ENCODE measurements at regions not wholly inside any gene's neighbourhood (a gene's known extent, or its start where the extent isn't known, plus 50 kb on each side); places are given as distances from the start of the nearest gene placed in this dataset.
"Not testable (repeated sequence)": the region's sequence is repeated elsewhere in the genome, so short reads cannot be mapped to it uniquely, and the experiment has no call there.

- POLR2A ChIA-PET; H3K9me1 ChIP-seq (replicated peaks; ENCODE audit: control insufficient read depth, extremely low read depth, insufficient read depth, low read length); intact Hi-C loops (cut with micrococcal nuclease); H4K20me1 ChIP-seq (replicated peaks; ENCODE audit: control insufficient read depth, extremely low read depth, insufficient read depth, low read length); DNase-seq (ENCODE audit: low read depth, low spot score); H3K4me3 ChIP-seq (replicated peaks in 1 of 3; ENCODE audit: insufficient read depth in 1 of 3, low read depth in 1 of 3, low read length in 3 of 3); H3K4me1 ChIP-seq (ENCODE audit: control insufficient read depth, extremely low read depth, insufficient read depth, low read length); CTCF ChIA-PET; H3K4me2 ChIP-seq (ENCODE audit: insufficient read depth, low read length); H3K79me2 ChIP-seq (ENCODE audit: control insufficient read depth, insufficient read depth, low read length); H2AFZ ChIP-seq (ENCODE audit: low read depth, low read length); H3K9ac ChIP-seq (replicated peaks; ENCODE audit: extremely low read depth, insufficient read depth, low read length); H3K36me3 ChIP-seq (ENCODE audit: control insufficient read depth in 2 of 2, extremely low read depth in 1 of 2, insufficient read depth in 2 of 2, low read length in 2 of 2); BruUV-seq (replicated peaks); H3K27me3 ChIP-seq (ENCODE audit: control insufficient read depth in 2 of 2, insufficient read depth in 2 of 2, low read length in 2 of 2); H3K9me3 ChIP-seq (replicated peaks; ENCODE audit: control insufficient read depth, insufficient read depth, low read length); dilution Hi-C loops (cut with MboI; ENCODE audit: extremely low pct_ligation_motif_present, low sequenced_read_pairs); H3K27ac ChIP-seq (ENCODE audit: insufficient read depth, low read depth, low read length); FAIRE-seq: not testable (repeated sequence)
Measured at GRCh38 chr9:38927970-38928369, 208.0 kb upstream of the FAM240B start.

DNA sequence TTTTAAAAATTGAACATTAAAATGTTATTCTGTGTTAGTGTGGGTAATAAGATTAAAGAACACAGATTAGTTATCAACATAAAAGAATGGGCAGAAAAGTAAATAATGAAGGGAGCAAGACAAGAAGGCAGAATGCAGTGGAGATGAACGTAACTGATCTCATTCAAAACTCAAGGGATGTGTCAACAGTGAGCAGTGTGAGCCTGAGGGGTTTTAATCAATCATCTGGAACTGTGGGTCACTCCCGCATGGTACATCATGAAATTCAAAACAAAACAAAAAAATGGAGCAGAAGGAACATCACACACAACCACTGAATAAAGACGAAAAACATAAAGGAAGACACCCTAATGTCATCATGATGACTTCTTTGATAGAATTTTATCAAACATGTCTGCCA, 206.6 kb upstream of the FAM240B start:
- FAIRE-seq; BruUV-seq (replicated peaks); POLR2A ChIA-PET; H3K4me3 ChIP-seq (replicated peaks in 1 of 3; ENCODE audit: insufficient read depth in 1 of 3, low read depth in 1 of 3, low read length in 3 of 3); DNase-seq (ENCODE audit: low read depth, low spot score); H3K36me3 ChIP-seq (ENCODE audit: control insufficient read depth in 2 of 2, extremely low read depth in 1 of 2, insufficient read depth in 2 of 2, low read length in 2 of 2); CTCF ChIA-PET; H3K9ac ChIP-seq (replicated peaks; ENCODE audit: extremely low read depth, insufficient read depth, low read length); H3K9me3 ChIP-seq (replicated peaks; ENCODE audit: control insufficient read depth, insufficient read depth, low read length); H2AFZ ChIP-seq (ENCODE audit: low read depth, low read length); H3K4me1 ChIP-seq (ENCODE audit: control insufficient read depth, extremely low read depth, insufficient read depth, low read length); H3K27ac ChIP-seq (ENCODE audit: insufficient read depth, low read depth, low read length); H3K9me1 ChIP-seq (replicated peaks; ENCODE audit: control insufficient read depth, extremely low read depth, insufficient read depth, low read length); H3K4me2 ChIP-seq (ENCODE audit: insufficient read depth, low read length); H4K20me1 ChIP-seq (replicated peaks; ENCODE audit: control insufficient read depth, extremely low read depth, insufficient read depth, low read length); dilution Hi-C loops (cut with MboI; ENCODE audit: extremely low pct_ligation_motif_present, low sequenced_read_pairs); intact Hi-C loops (cut with micrococcal nuclease); H3K27me3 ChIP-seq (ENCODE audit: control insufficient read depth in 2 of 2, insufficient read depth in 2 of 2, low read length in 2 of 2); H3K79me2 ChIP-seq (ENCODE audit: control insufficient read depth, insufficient read depth, low read length): not testable (repeated sequence)

GRCh38 chr9:38921253-38921652, 201.3 kb upstream of the FAM240B start:
- intact Hi-C loops (cut with micrococcal nuclease); dilution Hi-C loops (cut with MboI; ENCODE audit: extremely low pct_ligation_motif_present, low sequenced_read_pairs); H3K4me1 ChIP-seq (ENCODE audit: control insufficient read depth, extremely low read depth, insufficient read depth, low read length); H3K27me3 ChIP-seq (ENCODE audit: control insufficient read depth in 2 of 2, insufficient read depth in 2 of 2, low read length in 2 of 2); H3K9me3 ChIP-seq (replicated peaks; ENCODE audit: control insufficient read depth, insufficient read depth, low read length); CTCF ChIA-PET; BruUV-seq (replicated peaks); H2AFZ ChIP-seq (ENCODE audit: low read depth, low read length); POLR2A ChIA-PET; H3K36me3 ChIP-seq (ENCODE audit: control insufficient read depth in 2 of 2, extremely low read depth in 1 of 2, insufficient read depth in 2 of 2, low read length in 2 of 2); H3K79me2 ChIP-seq (ENCODE audit: control insufficient read depth, insufficient read depth, low read length); DNase-seq (ENCODE audit: low read depth, low spot score); FAIRE-seq; H3K4me3 ChIP-seq (replicated peaks in 1 of 3; ENCODE audit: insufficient read depth in 1 of 3, low read depth in 1 of 3, low read length in 3 of 3); H3K9me1 ChIP-seq (replicated peaks; ENCODE audit: control insufficient read depth, extremely low read depth, insufficient read depth, low read length); H3K27ac ChIP-seq (ENCODE audit: insufficient read depth, low read depth, low read length); H3K9ac ChIP-seq (replicated peaks; ENCODE audit: extremely low read depth, insufficient read depth, low read length); H3K4me2 ChIP-seq (ENCODE audit: insufficient read depth, low read length); H4K20me1 ChIP-seq (replicated peaks; ENCODE audit: control insufficient read depth, extremely low read depth, insufficient read depth, low read length): not testable (repeated sequence)

DNA sequence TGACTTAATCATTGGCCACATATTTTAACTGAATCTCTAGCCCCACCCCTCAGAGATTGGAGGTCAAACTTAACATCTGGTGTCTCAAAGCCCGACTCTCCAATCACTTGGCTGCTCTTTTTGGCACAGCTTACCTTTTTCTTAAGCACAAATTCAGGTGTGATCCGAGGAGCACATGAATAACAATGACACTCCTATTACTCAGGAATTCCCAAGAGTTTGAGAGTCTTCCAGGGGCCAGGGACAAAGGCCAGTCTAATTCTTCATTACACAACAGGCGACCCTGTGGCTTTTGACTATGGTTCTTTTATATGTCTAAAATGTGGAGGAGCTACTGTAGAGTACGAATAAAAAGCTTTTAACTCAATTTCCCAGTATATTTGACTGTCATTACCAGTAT, 190.7 kb upstream of the FAM240B start:
- H3K36me3 ChIP-seq (ENCODE audit: control insufficient read depth in 2 of 2, extremely low read depth in 1 of 2, insufficient read depth in 2 of 2, low read length in 2 of 2); FAIRE-seq; H3K9ac ChIP-seq (replicated peaks; ENCODE audit: extremely low read depth, insufficient read depth, low read length); H3K9me3 ChIP-seq (replicated peaks; ENCODE audit: control insufficient read depth, insufficient read depth, low read length); H3K27me3 ChIP-seq (ENCODE audit: control insufficient read depth in 2 of 2, insufficient read depth in 2 of 2, low read length in 2 of 2); CTCF ChIA-PET; H3K4me1 ChIP-seq (ENCODE audit: control insufficient read depth, extremely low read depth, insufficient read depth, low read length); H3K9me1 ChIP-seq (replicated peaks; ENCODE audit: control insufficient read depth, extremely low read depth, insufficient read depth, low read length); H2AFZ ChIP-seq (ENCODE audit: low read depth, low read length); BruUV-seq (replicated peaks); H3K79me2 ChIP-seq (ENCODE audit: control insufficient read depth, insufficient read depth, low read length); dilution Hi-C loops (cut with MboI; ENCODE audit: extremely low pct_ligation_motif_present, low sequenced_read_pairs); H3K4me2 ChIP-seq (ENCODE audit: insufficient read depth, low read length); H4K20me1 ChIP-seq (replicated peaks; ENCODE audit: control insufficient read depth, extremely low read depth, insufficient read depth, low read length); H3K27ac ChIP-seq (ENCODE audit: insufficient read depth, low read depth, low read length); H3K4me3 ChIP-seq (replicated peaks in 1 of 3; ENCODE audit: insufficient read depth in 1 of 3, low read depth in 1 of 3, low read length in 3 of 3); POLR2A ChIA-PET; DNase-seq (ENCODE audit: low read depth, low spot score); intact Hi-C loops (cut with micrococcal nuclease): not testable (repeated sequence)
